SK-N-SH treated with all-trans-retinoic acid at 6 μM for 48 hours (cell line): ENCODE measurements at regions not wholly inside any gene's neighbourhood (a gene's known extent, or its start where the extent isn't known, plus 50 kb on each side); places are given as distances from the start of the nearest gene placed in this dataset.

ENCODE experiments used
- ARNTL ChIP-seq: fragments of 450-650 bp; formaldehyde crosslinking; IDR thresholded peaks from 2 replicates; pipeline ENCODE4 v1.5.0; 2020; ENCODE audit warnings: low read depth, mild to moderate bottlenecking, moderate library complexity, borderline replicate concordance
- BACH2 ChIP-seq: fragments of 250-450 bp; sonication (Bioruptor Pico); IDR thresholded peaks from 2 replicates; pipeline ENCODE4 v1.9.0; 2021; ENCODE audit warnings: mild to moderate bottlenecking, borderline replicate concordance
- OSR1 ChIP-seq: fragments of 250-450 bp; sonication (Bioruptor Pico); IDR thresholded peaks from 2 replicates; pipeline ENCODE4 v1.8.0; 2022; ENCODE audit warnings: moderate library complexity, mild to moderate bottlenecking, inconsistent platforms
- PPARA ChIP-seq: fragments of 250-450 bp; sonication (Bioruptor Pico); IDR thresholded peaks from 2 replicates; pipeline ENCODE4 v1.5.0; 2020; ENCODE audit warnings: mild to moderate bottlenecking, borderline replicate concordance
- ZFP30 ChIP-seq: fragments of 450-650 bp; formaldehyde crosslinking; IDR thresholded peaks from 2 replicates; pipeline ENCODE4 v1.5.0; 2022; ENCODE audit warnings: mild to moderate bottlenecking, moderate library complexity

GRCh38 chr14:71668186-71668912 is 263.9 kb upstream of the RGS6 start:
- no peak for TF ChIP-seq ZFP30 (CRISPR knock-in tag)
- no peak for TF ChIP-seq OSR1 (CRISPR knock-in tag)
- TF ChIP-seq BACH2 (CRISPR knock-in tag), result no peak
- no peak for TF ChIP-seq PPARA (CRISPR knock-in tag)
- TF ChIP-seq ARNTL (CRISPR knock-in tag), result no peak
